OCI-LY7 (cell line): ENCODE measurements at regions not wholly inside any gene's neighbourhood (a gene's known extent, or its start where the extent isn't known, plus 50 kb on each side); places are given as distances from the start of the nearest gene placed in this dataset.

Source experiments
- CTCF ChIP-seq: fragments of 200-600 bp; sonication (generic); conservative IDR thresholded peaks from 2 replicates; pipeline ENCODE4 v1.5.1; 2014; ENCODE audit warnings: mild to moderate bottlenecking, antibody characterized with exemption, low read length, moderate library complexity, mixed read lengths
- EZH2phosphoT487 ChIP-seq: fragments of 200-600 bp; sonication (generic); IDR thresholded peaks from 2 replicates; pipeline ENCODE4 v1.6.1; 2018; ENCODE audit warnings: low read depth, borderline replicate concordance, mild to moderate bottlenecking, mixed run types, antibody characterized with exemption, low read length, moderate library complexity, mixed read lengths

GRCh38 chr11:91241226-91241625 lies 983.4 kb upstream of the FAT3 start:
- no peak for TF ChIP-seq CTCF
- TF ChIP-seq EZH2phosphoT487: no peak
